B cell (primary cell): ENCODE measurements at regions not wholly inside any gene's neighbourhood (a gene's known extent, or its start where the extent isn't known, plus 50 kb on each side); places are given as distances from the start of the nearest gene placed in this dataset.
"Not testable (repeated sequence)": the region's sequence is repeated elsewhere in the genome, so short reads cannot be mapped to it uniquely, and the experiment has no call there.

Experiments
- ATAC-seq: fragments of 200-7000 bp; cut with Tn5 transposase; one replicate; pipeline ENCODE4 v1.10.0; 2021; ENCODE audit warnings: low read depth, mild to moderate bottlenecking, moderate number of reproducible peaks, moderate library complexity
- CTCF ChIA-PET: fragments of 350-600 bp; sonication (Branson Sonifier 250); formaldehyde crosslinking; loops from one replicate; lab custom pipeline; 2021; ENCODE audit warnings: antibody characterized with exemption, inconsistent platforms; lab: Charles Lee
- POLR2A ChIA-PET: fragments of 350-600 bp; sonication (Branson Sonifier 250); formaldehyde crosslinking; loops from one replicate; lab custom pipeline; 2021; ENCODE audit warnings: antibody characterized with exemption; lab: Charles Lee
- DNase-seq: peaks from one replicate; pipeline ENCODE4 v3.0.0; 2013
- H2AFZ ChIP-seq: 2 replicates; pipeline ENCODE4 v1.6.1; 2012; ENCODE audit warnings: mild to moderate bottlenecking, low read depth, low read length; ENCODE audit not compliant: insufficient read depth, poor library complexity, severe bottlenecking
- H3K27ac ChIP-seq, 2 donors: 1 replicate in 1 of 2; 2 replicates in 1 of 2; pipeline ENCODE4 v1.5.1; 2012 to 2013; ENCODE audit warnings: low read length in 2 of 2, mild to moderate bottlenecking in 2 of 2, moderate library complexity in 1 of 2
- H3K27me3 ChIP-seq, 4 experiments: fragments of 200-600 bp in 1 of 4; sonication (generic) in 1 of 4; replicated peaks in 1 of 4; 1 replicate in 2 of 4; 2 replicates in 2 of 4; pipeline versions ENCODE4 v1.6.1 to v1.7.0; 2013 to 2016; ENCODE audit warnings: low read length in 3 of 4, mild to moderate bottlenecking in 2 of 4, mixed read lengths in 1 of 4, moderate library complexity in 1 of 4; ENCODE audit not compliant: insufficient read depth in 4 of 4, control insufficient read depth in 3 of 4; ENCODE audit errors: control extremely low read depth in 1 of 4
- H3K36me3 ChIP-seq, 2 experiments: replicated peaks in 1 of 2; 1 replicate in 1 of 2; 2 replicates in 1 of 2; pipeline versions ENCODE4 v1.6.1 to v1.7.1; 2013; ENCODE audit warnings: low read length in 1 of 2; ENCODE audit not compliant: insufficient read depth in 2 of 2, control insufficient read depth in 1 of 2; ENCODE audit errors: control extremely low read depth in 1 of 2, extremely low read depth in 1 of 2
- H3K4me1 ChIP-seq, 2 donors: fragments of 200-600 bp in 1 of 2; sonication (generic) in 1 of 2; 1 replicate in 1 of 2; 2 replicates in 1 of 2; pipeline versions ENCODE4 v1.5.1 to v1.6.1; 2013 to 2017; ENCODE audit warnings: low read length in 2 of 2; ENCODE audit not compliant: control insufficient read depth in 2 of 2, insufficient read depth in 2 of 2
- H3K4me2 ChIP-seq: replicated peaks from 2 replicates; pipeline ENCODE3; 2012; ENCODE audit warnings: mild to moderate bottlenecking, low read depth, low read length; ENCODE audit not compliant: poor library complexity, severe bottlenecking
- H3K4me3 ChIP-seq, 5 experiments: fragments of 200-600 bp in 1 of 5; sonication (generic) in 1 of 5; 1 replicate in 3 of 5; 2 replicates in 2 of 5; pipeline versions ENCODE4 v1.5.1 to v1.7.0; 2011 to 2016; ENCODE audit warnings: low read length in 4 of 5, mild to moderate bottlenecking in 4 of 5, low read depth in 2 of 5, control low read depth in 1 of 5, moderate library complexity in 1 of 5; ENCODE audit not compliant: insufficient read depth in 1 of 5; ENCODE audit errors: control extremely low read depth in 1 of 5, extremely low read depth in 1 of 5
- H3K79me2 ChIP-seq: fragments of 200-600 bp; sonication (generic); one replicate; pipeline ENCODE4 v1.6.0; 2016; ENCODE audit warnings: low read length; ENCODE audit not compliant: control insufficient read depth, insufficient read depth
- H3K9ac ChIP-seq: fragments of 200-600 bp; sonication (generic); 2 replicates; pipeline ENCODE4 v1.6.1; 2017; ENCODE audit warnings: mild to moderate bottlenecking, low read length, moderate library complexity
- H3K9me3 ChIP-seq, 3 donors: one replicate each; pipeline versions ENCODE4 v1.6.1 to v1.7.1; 2013; ENCODE audit warnings: low read length in 2 of 3; ENCODE audit not compliant: control insufficient read depth in 2 of 3, insufficient read depth in 1 of 3; ENCODE audit errors: control extremely low read depth in 1 of 3
- H4K20me1 ChIP-seq: 2 replicates; pipeline ENCODE4 v1.6.0; 2012; ENCODE audit warnings: mild to moderate bottlenecking, low read length; ENCODE audit not compliant: insufficient read depth, control insufficient read depth, poor library complexity, severe bottlenecking
- H3K27ac Mint-ChIP-seq: one replicate; pipeline ENCODE4 v1.8.0; 2021; ENCODE audit warnings: mixed read lengths
- H3K27me3 Mint-ChIP-seq: one replicate; pipeline ENCODE4 v1.8.0; 2021; ENCODE audit warnings: mixed read lengths
- H3K4me1 Mint-ChIP-seq: one replicate; pipeline ENCODE4 v1.8.0; 2021; ENCODE audit warnings: mixed read lengths
- H3K4me3 Mint-ChIP-seq: one replicate; pipeline ENCODE4 v1.8.0; 2021; ENCODE audit warnings: mixed read lengths
- H3K9me3 Mint-ChIP-seq: one replicate; pipeline ENCODE4 v1.8.0; 2022; ENCODE audit warnings: mixed read lengths; ENCODE audit not compliant: insufficient read depth
- EZH2 ChIP-seq: IDR thresholded peaks from 2 replicates; pipeline ENCODE4 v1.6.1; 2012; ENCODE audit warnings: borderline replicate concordance, low read depth, mild to moderate bottlenecking, moderate library complexity, low read length; ENCODE audit not compliant: insufficient read depth, poor library complexity, severe bottlenecking
- WGBS: methylation state at CpG from one replicate; pipeline ENCODE4 v1.1.5; 2013; ENCODE audit warnings: missing lambda C conversion rate; ENCODE audit not compliant: insufficient coverage; 5-methylcytosine and 5-hydroxymethylcytosine counted together
- intact Hi-C: fragments of 100-400 bp; cut with micrococcal nuclease; formaldehyde crosslinking; loops from one replicate; pipeline ENCODE4 v1.10.0; 2022
- TF ChIP-seq, protein P1 (sequence below): fragments of 200-600 bp; IDR thresholded peaks from one replicate; pipeline ENCODE4 v1.8.0; 2022; ENCODE audit warnings: antibody characterized with exemption, mild to moderate bottlenecking

- H3K9me3 Mint-ChIP-seq = peaks cover under 1% of the 10 kb centered on the region
- H3K4me1 ChIP-seq = no peaks in the 10 kb centered on the region
- no peaks in the 10 kb centered on the region for H3K27me3 ChIP-seq
- intact Hi-C loops = no loop called here
- H3K4me2 ChIP-seq = no peak overlapping the region
- H3K79me2 ChIP-seq = no peaks in the 10 kb centered on the region
- no peak overlapping the region for H3K4me3 Mint-ChIP-seq
- ATAC-seq (no peak), DNase-seq (no peak)
- no peaks in the 10 kb centered on the region for H3K9me3 ChIP-seq
- H3K27me3 Mint-ChIP-seq = no peaks in the 10 kb centered on the region
- CTCF ChIA-PET = no interaction called here
- WGBS = no CpG with 5 or more reads among the region's 1 CpG
- TF ChIP-seq, protein P1, sequence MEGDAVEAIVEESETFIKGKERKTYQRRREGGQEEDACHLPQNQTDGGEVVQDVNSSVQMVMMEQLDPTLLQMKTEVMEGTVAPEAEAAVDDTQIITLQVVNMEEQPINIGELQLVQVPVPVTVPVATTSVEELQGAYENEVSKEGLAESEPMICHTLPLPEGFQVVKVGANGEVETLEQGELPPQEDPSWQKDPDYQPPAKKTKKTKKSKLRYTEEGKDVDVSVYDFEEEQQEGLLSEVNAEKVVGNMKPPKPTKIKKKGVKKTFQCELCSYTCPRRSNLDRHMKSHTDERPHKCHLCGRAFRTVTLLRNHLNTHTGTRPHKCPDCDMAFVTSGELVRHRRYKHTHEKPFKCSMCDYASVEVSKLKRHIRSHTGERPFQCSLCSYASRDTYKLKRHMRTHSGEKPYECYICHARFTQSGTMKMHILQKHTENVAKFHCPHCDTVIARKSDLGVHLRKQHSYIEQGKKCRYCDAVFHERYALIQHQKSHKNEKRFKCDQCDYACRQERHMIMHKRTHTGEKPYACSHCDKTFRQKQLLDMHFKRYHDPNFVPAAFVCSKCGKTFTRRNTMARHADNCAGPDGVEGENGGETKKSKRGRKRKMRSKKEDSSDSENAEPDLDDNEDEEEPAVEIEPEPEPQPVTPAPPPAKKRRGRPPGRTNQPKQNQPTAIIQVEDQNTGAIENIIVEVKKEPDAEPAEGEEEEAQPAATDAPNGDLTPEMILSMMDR = no peak
- no peak for TF ChIP-seq EZH2
- H3K27ac Mint-ChIP-seq = no peak overlapping the region
- POLR2A ChIA-PET = no interaction called here
- H3K9ac ChIP-seq = no peak overlapping the region
- H3K4me3 ChIP-seq = no peak overlapping the region
- H4K20me1 ChIP-seq = no peaks in the 10 kb centered on the region
- no peak overlapping the region for H3K27ac ChIP-seq
- no peaks in the 10 kb centered on the region for H3K4me1 Mint-ChIP-seq
- no peaks in the 10 kb centered on the region for H3K36me3 ChIP-seq
- no peak overlapping the region for H2AFZ ChIP-seq
These were observed 581.1 kb downstream of the KCNT2 start for GRCh38 chr1:196027127-196027526.

DNA sequence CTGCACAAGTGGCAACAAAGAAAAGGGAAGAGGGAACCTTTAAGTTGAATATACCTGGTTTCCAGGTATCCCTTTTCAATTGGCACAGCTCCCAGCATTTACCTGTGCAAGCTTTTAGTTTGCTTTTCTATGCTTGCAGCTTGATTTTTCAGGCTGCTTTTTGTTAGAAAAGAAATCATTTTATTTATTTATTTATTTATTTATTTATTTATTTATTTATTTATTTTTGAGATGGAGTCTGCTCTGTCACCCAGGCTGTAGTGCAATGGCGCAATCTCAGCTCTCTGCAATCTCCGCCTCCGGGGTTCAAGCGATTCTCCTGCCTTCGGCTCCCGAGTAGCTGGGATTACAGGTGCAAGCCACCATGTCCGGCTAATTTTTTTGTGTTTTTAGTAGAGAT, 587.1 kb downstream of the KCNT2 start:
- H3K4me1 Mint-ChIP-seq, H3K27me3 Mint-ChIP-seq, H3K4me1 ChIP-seq, H3K4me3 ChIP-seq, CTCF ChIA-PET, H3K4me3 Mint-ChIP-seq, H3K79me2 ChIP-seq, H3K9ac ChIP-seq, ATAC-seq, H3K36me3 ChIP-seq, H2AFZ ChIP-seq, H3K4me2 ChIP-seq, DNase-seq, H3K27ac Mint-ChIP-seq, H3K9me3 Mint-ChIP-seq, POLR2A ChIA-PET, H3K27me3 ChIP-seq, intact Hi-C loops, H3K9me3 ChIP-seq, H3K27ac ChIP-seq, H4K20me1 ChIP-seq: not testable (repeated sequence)
- WGBS = 100% methylated on average over 5 of the region's 7 CpGs
